HepG2 (cell line): ENCODE measurements at regions not wholly inside any gene's neighbourhood (a gene's known extent, or its start where the extent isn't known, plus 50 kb on each side); places are given as distances from the start of the nearest gene placed in this dataset.

Source experiments
- ATAC-seq: fragments of 200-7000 bp; cut with Tn5 transposase; 3 replicates; pipeline ENCODE4 v1.9.1; 2020; ENCODE audit warnings: mild to moderate bottlenecking, moderate library complexity
- BruUV-seq: library from RNA; stranded (reverse); fragments of 400-500 nt; replicated peaks from 2 replicates; lab custom pipeline; 2021; lab: Mats Ljungman, UMichigan
- CTCF ChIA-PET: fragments of 300-600 bp; formaldehyde crosslinking; extraction: SDS; loops from one replicate; lab custom pipeline; 2021; ENCODE audit warnings: low total read pairs, inconsistent platforms, low intra/inter-chr PET ratio; lab: Yijun Ruan, JAX
- POLR2A ChIA-PET: fragments of 350-600 bp; sonication (Branson Sonifier 250); formaldehyde crosslinking; loops from one replicate; lab custom pipeline; 2020; ENCODE audit warnings: antibody characterized with exemption, inconsistent platforms; lab: Yijun Ruan, JAX
- DNase-seq: peaks from one replicate; pipeline ENCODE4 v3.0.0-alpha.2; 2015; ENCODE audit warnings: low spot score
- FAIRE-seq: peaks from 3 replicates; lab custom pipeline; 2011; peaks lifted over from hg19 to GRCh38; lab: Jason Lieb, UNC
- H2AFZ ChIP-seq: one replicate; pipeline ENCODE4 v1.6.1; 2011; ENCODE audit warnings: low read length, inconsistent platforms
- H3K27ac ChIP-seq: fragments of 300-600 bp; 3 replicates; pipeline ENCODE4 v1.8.0; 2011; ENCODE audit warnings: mixed run types, mild to moderate bottlenecking, mixed read lengths, low read length, inconsistent platforms; ENCODE audit not compliant: insufficient read depth; ENCODE audit errors: extremely low read length
- H3K27me3 ChIP-seq, 2 experiments: fragments of 200-600 bp in 1 of 2; 2 replicates in 1 of 2; 3 replicates in 1 of 2; pipeline versions ENCODE4 v1.6.0 to v1.8.0; 2011; ENCODE audit warnings: low read length in 2 of 2, mild to moderate bottlenecking in 2 of 2, moderate library complexity in 2 of 2, inconsistent platforms in 1 of 2; ENCODE audit not compliant: insufficient read depth in 2 of 2, control insufficient read depth in 1 of 2
- H3K36me3 ChIP-seq, 2 experiments: fragments of 200-600 bp in 1 of 2; replicated peaks in 1 of 2; 2 replicates in 1 of 2; 3 replicates in 1 of 2; pipeline versions ENCODE4 v1.5.1 to v1.8.0; 2011; ENCODE audit warnings: low read length in 2 of 2, inconsistent platforms in 1 of 2; ENCODE audit not compliant: insufficient read depth in 2 of 2, control insufficient read depth in 1 of 2
- H3K4me1 ChIP-seq: 2 replicates; pipeline ENCODE4 v1.5.1; 2012; ENCODE audit warnings: low read length, inconsistent platforms; ENCODE audit not compliant: insufficient read depth
- H3K4me2 ChIP-seq: 2 replicates; pipeline ENCODE4 v1.6.0; 2011; ENCODE audit warnings: low read depth, low read length, inconsistent platforms
- H3K4me3 ChIP-seq, 3 experiments: fragments of 200-600 bp in 1 of 3; sonication (generic), shearing (Covaris generic) in 1 of 3; replicated peaks in 1 of 3; 2 replicates each; pipeline ENCODE4 v1.5.1; 2011 to 2016; ENCODE audit warnings: low read length in 3 of 3, inconsistent platforms in 2 of 3, low read depth in 2 of 3, mild to moderate bottlenecking in 2 of 3, control low read depth in 1 of 3, mixed read lengths in 1 of 3; ENCODE audit not compliant: insufficient read depth in 1 of 3
- H3K79me2 ChIP-seq: one replicate; pipeline ENCODE4 v1.6.1; 2011; ENCODE audit warnings: low read length, inconsistent platforms; ENCODE audit not compliant: insufficient read depth
- H3K9ac ChIP-seq: 2 replicates; pipeline ENCODE4 v1.6.0; 2011; ENCODE audit warnings: mild to moderate bottlenecking, low read depth, low read length, inconsistent platforms; ENCODE audit not compliant: insufficient read depth
- H3K9me3 ChIP-seq: 2 replicates; pipeline ENCODE4 v1.5.1; 2012; ENCODE audit warnings: mild to moderate bottlenecking, low read length
- H4K20me1 ChIP-seq: 2 replicates; pipeline ENCODE4 v1.6.0; 2011; ENCODE audit warnings: inconsistent platforms, mild to moderate bottlenecking, low read length, moderate library complexity; ENCODE audit not compliant: insufficient read depth
- CBX5 ChIP-seq: sonication (generic); formaldehyde crosslinking; IDR thresholded peaks from 2 replicates; pipeline ENCODE4 v1.4.0; 2020; ENCODE audit warnings: missing genetic modification reagents, borderline replicate concordance
- GMEB2 ChIP-seq: IDR thresholded peaks from 2 replicates; pipeline ENCODE4 v1.6.1; 2016; ENCODE audit warnings: missing biosample characterization, missing genetic modification reagents, low read depth
- KLF16 ChIP-seq, 2 experiments: sonication (generic) in 1 of 2; formaldehyde crosslinking in 1 of 2; IDR thresholded peaks; 2 replicates each; pipeline versions ENCODE4 v1.6.1 to v1.8.0; 2016 to 2023; ENCODE audit warnings: missing genetic modification reagents in 2 of 2, missing compliant biosample characterization in 1 of 2
- NKX3-1 ChIP-seq: sonication (generic); formaldehyde crosslinking; IDR thresholded peaks from 2 replicates; pipeline ENCODE4 v1.5.0; 2020; ENCODE audit warnings: missing genetic modification reagents
- SOX6 ChIP-seq, 2 experiments: fragments of 450-650 bp in 1 of 2; sonication (generic) in 1 of 2; formaldehyde crosslinking in 1 of 2; IDR thresholded peaks; 2 replicates each; pipeline versions ENCODE4 v1.4.0 to v1.6.1; 2017 to 2020; ENCODE audit warnings: antibody characterized with exemption in 1 of 2, mild to moderate bottlenecking in 1 of 2, missing genetic modification reagents in 1 of 2
- TFDP1 ChIP-seq: IDR thresholded peaks from 2 replicates; pipeline ENCODE4 v1.6.1; 2016; ENCODE audit warnings: missing compliant biosample characterization, missing genetic modification reagents, borderline replicate concordance
- ZBTB8A ChIP-seq: sonication (generic); formaldehyde crosslinking; IDR thresholded peaks from 2 replicates; pipeline ENCODE4 v1.4.0; 2020; ENCODE audit warnings: mild to moderate bottlenecking, low read depth, missing genetic modification reagents, borderline replicate concordance
- ZNF44 ChIP-seq: sonication (generic); formaldehyde crosslinking; IDR thresholded peaks from 2 replicates; pipeline ENCODE4 v1.5.1; 2020; ENCODE audit warnings: mild to moderate bottlenecking, missing genetic modification reagents
- ZNF574 ChIP-seq: sonication (generic); formaldehyde crosslinking; IDR thresholded peaks from 2 replicates; pipeline ENCODE4 v1.4.0; 2020; ENCODE audit warnings: missing genetic modification reagents
- ZNF766 ChIP-seq: sonication (generic); formaldehyde crosslinking; IDR thresholded peaks from 2 replicates; pipeline ENCODE4 v1.5.0; 2020; ENCODE audit warnings: missing genetic modification reagents, borderline replicate concordance
- ZSCAN9 ChIP-seq: IDR thresholded peaks from 2 replicates; pipeline ENCODE4 v1.6.1; 2016; ENCODE audit warnings: borderline replicate concordance
- WGBS: methylation state at CpG from one replicate; pipeline ENCODE4 v1.1.6; 2017; ENCODE audit warnings: low lambda C conversion rate; 5-methylcytosine and 5-hydroxymethylcytosine counted together
- in situ Hi-C: cut with HindIII; loops from 2 replicates; pipeline ENCODE4 v1.10.0; 2017; ENCODE audit warnings: low pct_unique_long_range_greater_than_20kb; ENCODE audit not compliant: extremely low pct_ligation_motif_present
- intact Hi-C: fragments of 100-400 bp; cut with micrococcal nuclease; formaldehyde crosslinking; loops from one replicate; pipeline ENCODE4 v1.10.0; 2022; ENCODE audit not compliant: unreplicated experiment

DNA sequence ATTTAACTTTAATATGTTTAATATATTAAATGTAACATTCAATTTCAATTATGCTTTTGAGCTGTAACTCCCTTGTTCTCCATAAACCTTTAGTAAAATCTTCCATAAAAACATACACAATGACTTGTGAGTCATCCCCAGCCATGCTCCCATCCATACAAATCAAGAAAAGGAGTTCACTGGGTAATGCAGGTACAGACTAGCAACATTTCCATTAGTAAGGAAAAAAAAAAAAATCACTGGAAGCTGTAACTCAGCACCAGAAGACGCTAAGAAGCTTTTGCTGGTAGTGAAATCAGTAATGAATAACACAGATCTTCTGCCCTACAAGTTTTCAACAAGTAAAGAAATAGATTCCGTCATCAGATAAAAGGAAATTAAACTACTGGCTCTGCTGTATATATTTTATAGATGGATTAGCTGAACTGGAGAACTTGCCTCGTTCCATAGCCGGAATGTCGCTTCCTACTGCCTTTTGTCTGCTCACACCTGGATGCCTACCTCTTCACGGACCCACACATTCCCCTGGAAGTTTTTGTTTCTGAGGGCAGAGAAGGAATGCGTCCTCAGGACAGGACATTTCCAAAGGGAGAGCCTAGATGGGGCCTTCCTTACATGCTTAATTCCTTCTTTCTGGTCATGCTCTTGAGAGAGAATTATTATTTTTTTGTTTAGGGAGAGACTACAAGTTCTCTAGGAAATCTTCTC is 298.4 kb upstream of the ANKRD50 start:
- peaks cover 7% of the 10 kb centered on the region; the same call in 1 of the 2 replicates for H3K9me3 ChIP-seq
- H3K9ac ChIP-seq = no peak overlapping the region
- WGBS = 18% methylated on average over 7 of the region's 7 CpGs
- ChIA-PET CTCF (no interaction called here), POLR2A (no interaction called here)
- no peaks in the 10 kb centered on the region for H3K27me3 ChIP-seq
- no TSS peak for BruUV-seq
- no peak for ATAC-seq
- no peak for FAIRE-seq
- H4K20me1 ChIP-seq = no peaks in the 10 kb centered on the region
- intact Hi-C loops = no loop called here
- in situ Hi-C loops = no loop called here
- H3K27ac ChIP-seq = no peak overlapping the region
- TF ChIP-seq ZNF766 (CRISPR knock-in tag) (no peak), ZNF44 (no peak), SOX6 (IDR thresholded peaks at IDR 0.05) (no peak), SOX6 (CRISPR knock-in tag; IDR thresholded peaks at IDR 0.05) (no peak), GMEB2 (CRISPR knock-in tag) (no peak), NKX3-1 (no peak), TFDP1 (CRISPR knock-in tag) (no peak), CBX5 (CRISPR knock-in tag) (no peak), ZNF574 (CRISPR knock-in tag) (no peak), ZBTB8A (CRISPR knock-in tag) (no peak), KLF16 (CRISPR knock-in tag; IDR thresholded peaks at IDR 0.05) (no peak), ZSCAN9 (CRISPR knock-in tag) (no peak)
- H2AFZ ChIP-seq = no peak overlapping the region
- no peak for DNase-seq
- no peak overlapping the region for H3K4me3 ChIP-seq
- no peaks in the 10 kb centered on the region for H3K4me1 ChIP-seq
- no peaks in the 10 kb centered on the region for H3K79me2 ChIP-seq
- no peak overlapping the region for H3K4me2 ChIP-seq
- no peaks in the 10 kb centered on the region for H3K36me3 ChIP-seq
